GM21786 (cell line): ENCODE measurements at regions not wholly inside any gene's neighbourhood (a gene's known extent, or its start where the extent isn't known, plus 50 kb on each side); places are given as distances from the start of the nearest gene placed in this dataset.
"Not testable (repeated sequence)": the region's sequence is repeated elsewhere in the genome, so short reads cannot be mapped to it uniquely, and the experiment has no call there.

Experiments used
- ATAC-seq: cut with Tn5 transposase; IDR thresholded peaks from one replicate; pipeline ENCODE4 v1.9.1; 2021; ENCODE audit not compliant: unreplicated experiment

- ATAC-seq: no peak
Observed at GRCh38 chr16:85448557-85449190, 164.4 kb upstream of the GSE1 start.

- no peak for ATAC-seq
Observed at GRCh38 chr16:85449191-85449884, 163.8 kb upstream of the GSE1 start.

GRCh38 chr16:85449885-85450245, 163.3 kb upstream of the GSE1 start:
- no peak for ATAC-seq

DNA sequence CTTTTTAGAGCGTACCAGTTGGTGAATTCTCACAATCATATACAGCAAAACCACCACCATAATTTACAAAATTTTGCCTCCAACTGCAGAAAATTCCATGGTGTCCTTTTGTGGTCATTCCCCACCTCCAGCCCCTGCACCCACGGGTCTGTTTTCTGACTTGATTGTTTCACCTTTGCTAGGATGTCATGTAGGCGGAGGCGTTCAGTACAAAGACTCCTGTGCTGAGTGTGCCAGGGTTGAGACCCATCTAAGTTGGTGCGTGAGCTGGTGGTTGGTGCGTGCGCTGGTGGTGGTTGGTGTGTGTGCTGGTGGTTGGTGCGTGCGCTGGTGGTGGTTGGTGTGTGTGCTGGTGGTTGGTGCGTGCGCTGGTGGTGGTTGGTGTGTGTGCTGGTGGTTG, 162.0 kb upstream of the GSE1 start:
- ATAC-seq: not testable (repeated sequence)

DNA sequence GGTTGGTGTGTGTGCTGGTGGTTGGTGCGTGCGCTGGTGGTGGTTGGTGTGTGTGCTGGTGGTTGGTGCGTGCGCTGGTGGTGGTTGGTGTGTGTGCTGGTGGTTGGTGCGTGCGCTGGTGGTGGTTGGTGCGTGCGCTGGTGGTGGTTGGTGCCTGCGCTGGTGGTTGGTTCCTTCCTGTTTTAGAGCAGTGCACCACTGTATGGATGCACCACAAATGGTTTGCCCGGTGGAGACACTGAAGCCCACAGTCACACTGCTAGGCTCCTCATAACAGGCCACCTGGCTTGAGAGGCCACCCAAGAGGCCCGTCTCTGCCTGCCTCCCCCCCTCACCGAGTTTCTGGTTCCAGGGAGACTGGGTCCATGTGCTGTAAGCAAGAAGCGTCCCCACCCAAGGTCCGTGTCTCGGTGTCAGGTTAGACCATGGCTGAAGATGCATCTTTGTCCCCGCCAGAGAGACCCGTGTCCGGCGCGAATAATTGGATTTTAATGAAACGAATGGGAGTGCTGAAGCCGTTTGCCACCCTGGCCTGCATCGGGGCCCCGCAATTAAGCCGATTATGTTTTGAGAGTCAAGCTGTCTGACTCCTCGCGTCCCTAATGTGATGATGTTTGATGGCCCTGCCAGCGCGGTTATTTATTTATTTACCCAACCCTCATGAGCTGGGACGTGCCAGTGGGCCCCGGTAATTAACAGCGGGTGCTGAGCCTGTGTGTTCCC, 161.3 kb upstream of the GSE1 start:
- ATAC-seq: no peak

- ATAC-seq: no peak
Observed at GRCh38 chr16:85452364-85453193, 160.5 kb upstream of the GSE1 start.

- ATAC-seq: no peak
Observed at GRCh38 chr16:85453194-85453678, 159.9 kb upstream of the GSE1 start.

GRCh38 chr16:85453703-85454102, 159.4 kb upstream of the GSE1 start:
- no peak for ATAC-seq

DNA sequence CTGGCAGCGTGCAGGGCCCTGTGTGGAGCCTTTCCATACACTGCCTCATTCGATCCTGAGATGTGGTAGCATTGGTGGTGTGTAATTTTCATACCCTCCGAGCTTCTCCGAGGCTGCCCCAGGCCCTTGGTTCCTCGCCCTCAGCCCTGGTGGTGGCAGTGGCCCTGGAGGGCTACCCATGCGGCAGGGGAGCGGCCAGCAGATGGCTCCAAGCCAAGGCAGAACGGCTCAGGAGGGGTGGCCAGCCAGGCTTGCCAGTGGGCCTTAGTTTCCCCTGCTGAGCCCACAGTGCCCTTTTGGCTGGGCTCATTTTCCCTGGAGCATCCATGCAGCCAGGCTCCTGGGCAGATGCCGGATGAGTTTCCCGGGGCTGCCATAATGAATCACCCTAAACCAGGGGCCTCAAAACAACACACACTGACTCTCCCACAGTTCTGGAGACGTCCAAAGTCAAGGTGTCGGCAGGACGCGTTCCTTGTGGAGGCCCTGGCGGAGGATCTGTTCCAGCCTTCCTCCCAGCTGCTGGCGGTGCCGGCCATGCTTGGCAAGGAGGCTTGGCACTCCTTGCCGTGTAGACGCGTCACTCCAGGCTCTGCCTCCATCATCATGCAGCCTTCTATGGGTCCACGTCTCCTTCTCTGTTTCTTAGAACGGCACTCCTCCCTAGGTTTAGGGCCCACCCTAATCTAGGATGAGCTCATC, 158.8 kb upstream of the GSE1 start:
- ATAC-seq: no peak

DNA sequence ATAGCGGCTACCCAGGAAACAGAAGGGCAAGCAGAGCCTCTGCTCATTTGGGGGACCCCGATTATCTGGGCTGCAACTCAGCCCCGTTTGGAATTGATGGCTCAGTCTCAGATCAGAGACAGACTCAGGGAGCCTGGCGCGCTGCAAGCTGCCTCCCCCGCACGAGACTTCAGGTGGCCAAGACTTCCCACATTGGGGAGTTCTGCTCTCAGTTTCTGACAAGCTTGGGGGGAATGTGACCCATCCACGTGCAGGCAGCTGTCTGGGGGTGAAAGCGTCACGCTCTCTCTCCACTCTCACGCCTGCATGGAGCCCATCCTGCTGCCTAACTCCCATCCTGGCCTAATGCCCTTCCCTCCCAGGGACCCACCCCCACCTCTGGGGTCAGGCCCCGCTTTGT, 157.6 kb upstream of the GSE1 start:
- no peak for ATAC-seq

DNA sequence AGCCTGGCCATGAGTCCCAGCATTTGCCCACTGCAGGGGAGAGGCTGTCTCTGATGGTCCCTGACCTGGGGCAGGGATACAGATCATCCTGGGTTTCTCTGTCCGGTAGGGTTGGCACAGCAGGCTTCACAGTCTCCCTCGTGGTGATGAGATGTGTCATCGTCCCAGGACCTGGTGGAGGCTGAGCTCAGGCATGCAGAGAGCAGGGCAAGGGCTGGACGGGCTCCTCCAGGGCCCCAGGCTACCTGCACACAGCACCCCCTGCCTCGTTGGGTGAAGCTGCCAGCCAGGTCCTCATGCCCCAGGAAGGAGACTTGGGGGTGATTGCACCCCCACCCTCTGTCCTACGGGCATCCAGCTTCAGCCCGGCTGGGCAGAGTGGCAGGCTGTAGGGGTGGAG, 155.8 kb upstream of the GSE1 start:
- ATAC-seq: no peak

GRCh38 chr16:85458968-85459367, 154.2 kb upstream of the GSE1 start:
- no peak for ATAC-seq

- ATAC-seq: no peak
Observed at GRCh38 chr16:85459529-85460251, 153.4 kb upstream of the GSE1 start.

DNA sequence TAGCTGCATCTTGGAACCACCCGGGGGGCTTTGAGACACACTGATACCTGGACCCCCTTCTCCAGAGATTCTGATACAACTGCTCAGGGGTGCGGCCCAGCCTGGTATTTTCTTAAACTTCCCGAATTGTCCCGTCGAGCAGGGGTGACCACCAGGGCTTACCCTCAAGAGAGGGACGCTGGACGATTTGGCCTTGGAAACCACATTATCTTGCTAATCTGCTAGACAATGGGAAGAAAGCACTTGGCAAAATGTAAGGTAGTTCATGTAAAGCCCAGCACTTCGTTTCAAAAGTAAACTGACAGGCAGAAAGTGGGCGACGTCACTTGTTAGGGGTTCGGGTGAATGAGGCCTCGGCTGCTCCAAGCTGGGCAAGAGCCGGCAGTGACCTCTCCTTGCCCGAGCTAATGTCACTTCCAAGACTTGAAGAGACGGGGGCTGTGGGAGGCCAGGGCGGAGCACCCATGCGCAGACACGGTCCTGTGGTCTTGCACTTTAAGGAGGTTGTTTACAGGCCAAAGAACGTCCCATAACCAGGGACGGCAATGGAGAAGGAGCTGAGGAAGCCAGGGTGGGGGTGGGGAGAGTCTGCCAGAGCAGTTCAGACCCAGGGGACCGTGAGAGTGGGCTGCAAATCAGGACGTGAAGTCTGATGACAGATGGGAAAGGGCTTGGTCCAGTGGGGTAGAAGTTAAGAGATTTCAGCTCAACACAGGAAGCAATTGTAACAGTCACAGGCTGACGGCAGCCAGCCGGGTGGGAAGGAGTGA, 152.7 kb upstream of the GSE1 start:
- no peak for ATAC-seq

DNA sequence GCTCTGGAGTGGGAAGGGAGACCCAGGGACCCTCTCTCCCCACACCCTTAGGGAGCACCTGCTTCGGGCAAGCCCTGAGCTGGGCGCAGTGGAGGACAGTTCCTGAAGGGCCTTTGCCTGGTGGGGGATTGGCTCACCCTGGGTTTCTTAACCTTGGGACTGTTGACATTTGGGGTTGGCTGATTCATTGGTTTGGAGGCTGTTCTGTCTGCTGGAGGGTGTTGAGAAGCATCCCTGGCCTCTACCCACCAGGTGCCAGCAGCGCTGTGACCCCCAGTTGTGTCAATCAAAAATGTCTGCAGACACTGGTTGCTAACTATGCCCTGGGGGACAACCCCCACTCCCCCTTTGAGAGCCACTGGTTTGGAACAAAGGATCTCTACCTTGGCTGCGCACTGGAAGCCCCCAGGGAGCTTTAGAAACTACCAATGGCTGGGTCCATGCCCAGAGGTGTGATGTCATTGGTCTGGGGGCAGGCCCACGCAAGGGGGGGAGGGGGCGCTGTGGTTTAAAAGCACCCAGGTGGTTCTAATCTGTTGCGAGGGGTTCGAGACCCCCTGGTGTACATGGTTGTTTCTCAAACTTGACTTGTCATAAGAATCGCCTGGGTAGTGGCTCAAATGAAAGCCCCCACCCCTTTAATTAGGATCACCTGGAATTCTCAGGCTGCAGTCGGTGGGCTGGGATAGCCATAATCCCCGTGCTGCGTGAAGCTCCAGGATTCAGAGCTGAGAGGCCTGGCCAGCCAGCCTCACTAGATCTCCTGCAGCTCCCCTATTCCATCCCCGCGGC, 151.9 kb upstream of the GSE1 start:
- no peak for ATAC-seq

GRCh38 chr16:85461814-85462713, 151.1 kb upstream of the GSE1 start:
- ATAC-seq: no peak
